K562 (cell line): ENCODE measurements at regions not wholly inside any gene's neighbourhood (a gene's known extent, or its start where the extent isn't known, plus 50 kb on each side); places are given as distances from the start of the nearest gene placed in this dataset.

Experiments used
- ATAC-seq: fragments of 200-7000 bp; cut with Tn5 transposase; 3 replicates; pipeline ENCODE4 v1.9.1; 2020; ENCODE audit warnings: moderate library complexity
- BruUV-seq: library from RNA; stranded (reverse); fragments of 400-500 nt; replicated peaks from 2 replicates; lab custom pipeline; 2021; lab: Mats Ljungman, UMichigan
- CTCF ChIA-PET: fragments of 300-600 bp; formaldehyde crosslinking; extraction: SDS; loops from one replicate; lab custom pipeline; 2021; ENCODE audit warnings: low intra/inter-chr PET ratio; lab: Yijun Ruan, JAX
- POLR2A ChIA-PET: fragments of 300-600, 350-650 bp; sonication (Branson Sonifier 250); formaldehyde crosslinking; extraction: SDS; loops from one replicate; lab custom pipeline; 2021; ENCODE audit warnings: antibody characterized with exemption, inconsistent platforms; lab: Yijun Ruan, JAX
- DNase-seq, 4 experiments: peaks; one replicate each; pipeline versions ENCODE4 v3.0.0 to v3.0.0-alpha.2; 2011 to 2018; ENCODE audit warnings: low spot score in 3 of 4, mixed read lengths in 3 of 4; ENCODE audit errors: extremely low read depth in 1 of 4
- FAIRE-seq: peaks from 2 replicates; lab custom pipeline; 2011; peaks lifted over from hg19 to GRCh38; lab: Jason Lieb, UNC
- H2AFZ ChIP-seq: 2 replicates; pipeline ENCODE4 v1.6.0; 2011; ENCODE audit warnings: low read depth, low read length, control low read depth, inconsistent platforms
- H3K27ac ChIP-seq: fragments of 200-600 bp; 3 replicates; pipeline ENCODE4 v1.8.0; 2011; ENCODE audit warnings: low read depth, mild to moderate bottlenecking, control low read depth, inconsistent platforms, low read length, moderate library complexity, mixed read lengths; ENCODE audit errors: extremely low read depth
- H3K27me3 ChIP-seq, 2 experiments: fragments of 300-600 bp in 1 of 2; 2 replicates in 1 of 2; 3 replicates in 1 of 2; pipeline versions ENCODE4 v1.6.0 to v1.8.0; 2011; ENCODE audit warnings: inconsistent platforms in 2 of 2, low read length in 2 of 2, mild to moderate bottlenecking in 1 of 2, mixed read lengths in 1 of 2, moderate library complexity in 1 of 2; ENCODE audit not compliant: control insufficient read depth in 2 of 2, insufficient read depth in 2 of 2
- H3K36me3 ChIP-seq: fragments of 300-600 bp; 3 replicates; pipeline ENCODE4 v1.8.0; 2011; ENCODE audit warnings: mild to moderate bottlenecking, low read length, inconsistent platforms; ENCODE audit not compliant: control insufficient read depth, insufficient read depth
- H3K4me1 ChIP-seq, 2 experiments: fragments of 200-600 bp in 1 of 2; replicated peaks in 1 of 2; 2 replicates in 1 of 2; 3 replicates in 1 of 2; pipeline versions ENCODE4 v1.5.1 to v1.8.0; 2011; ENCODE audit warnings: inconsistent platforms in 2 of 2, low read length in 2 of 2, mild to moderate bottlenecking in 1 of 2, mixed read lengths in 1 of 2, moderate library complexity in 1 of 2; ENCODE audit not compliant: control insufficient read depth in 2 of 2, insufficient read depth in 2 of 2
- H3K4me2 ChIP-seq: 2 replicates; pipeline ENCODE4 v1.6.1; 2011; ENCODE audit warnings: low read length, control low read depth, inconsistent platforms, mixed read lengths; ENCODE audit not compliant: insufficient read depth
- H3K4me3 ChIP-seq: fragments of 200-600 bp; sonication (generic), shearing (Covaris generic); 2 replicates; pipeline ENCODE4 v1.5.1; 2016; ENCODE audit warnings: control low read depth, inconsistent platforms
- H3K79me2 ChIP-seq: fragments of 200-600 bp; 3 replicates; pipeline ENCODE4 v1.8.0; 2011; ENCODE audit warnings: low read length, inconsistent platforms; ENCODE audit not compliant: control insufficient read depth, insufficient read depth
- H3K9ac ChIP-seq, 2 experiments: 2 replicates each; pipeline versions ENCODE4 v1.6.0 to v1.6.1; 2011; ENCODE audit warnings: low read depth in 2 of 2, low read length in 2 of 2, control low read depth in 1 of 2, inconsistent platforms in 1 of 2, mild to moderate bottlenecking in 1 of 2, mixed read lengths in 1 of 2; ENCODE audit not compliant: insufficient read depth in 1 of 2
- H3K9me1 ChIP-seq: one replicate; pipeline ENCODE4 v1.6.0; 2011; ENCODE audit warnings: inconsistent platforms, mild to moderate bottlenecking, low read length, moderate library complexity; ENCODE audit not compliant: control insufficient read depth, insufficient read depth
- H3K9me3 ChIP-seq: replicated peaks from 2 replicates; pipeline ENCODE4 v1.5.1; 2011; ENCODE audit warnings: low read depth, low read length, inconsistent platforms; ENCODE audit not compliant: control insufficient read depth, insufficient read depth
- H4K20me1 ChIP-seq: replicated peaks from 2 replicates; pipeline ENCODE4 v1.6.1; 2011; ENCODE audit warnings: low read length, inconsistent platforms, mixed read lengths; ENCODE audit not compliant: control insufficient read depth, insufficient read depth
- CHD4 ChIP-seq: fragments of 200-600 bp; sonication (generic); IDR thresholded peaks from 3 replicates; pipeline ENCODE4 v1.6.1; 2012; ENCODE audit warnings: low read depth, mild to moderate bottlenecking, mixed read lengths, low read length, inconsistent platforms; ENCODE audit not compliant: insufficient read depth, insufficient replicate concordance, poor library complexity, severe bottlenecking
- CUX1 ChIP-seq: fragments of 200-800 bp; sonication (Bioruptor generic); IDR thresholded peaks from 2 replicates; pipeline ENCODE4 v1.6.1; 2016; ENCODE audit warnings: missing genetic modification characterization, missing compliant biosample characterization
- ELF2 ChIP-seq: fragments of 250-450 bp; sonication (Bioruptor Pico); IDR thresholded peaks from 2 replicates; pipeline ENCODE4 v1.5.0; 2021; ENCODE audit warnings: mild to moderate bottlenecking
- IFI16 ChIP-seq: fragments of 250-450 bp; sonication (Bioruptor Pico); IDR thresholded peaks from 2 replicates; pipeline ENCODE4 v2.1.2; 2022; ENCODE audit warnings: mild to moderate bottlenecking, inconsistent platforms
- POLR2A ChIP-seq: fragments of 450-650 bp; conservative IDR thresholded peaks from 2 replicates; pipeline ENCODE4 v1.6.1; 2016
- RBFOX2 ChIP-seq: fragments of 200-400 bp; formaldehyde crosslinking; IDR thresholded peaks from 2 replicates; pipeline ENCODE4 v1.6.1; 2017; ENCODE audit warnings: low read depth, mild to moderate bottlenecking, low read length, moderate library complexity
- TCF7L2 ChIP-seq: fragments of 150-350 bp; IDR thresholded peaks from 2 replicates; pipeline ENCODE4 v1.6.1; 2016; ENCODE audit warnings: low read depth, mild to moderate bottlenecking, low read length, moderate library complexity
- THAP12 ChIP-seq: fragments of 250-450 bp; sonication (Bioruptor Pico); IDR thresholded peaks from 2 replicates; pipeline ENCODE4 v1.9.0; 2021; ENCODE audit warnings: mild to moderate bottlenecking, inconsistent platforms
- ZBTB2 ChIP-seq: fragments of 450-650 bp; IDR thresholded peaks from 2 replicates; pipeline ENCODE4 v1.6.1; 2016; ENCODE audit warnings: antibody characterized with exemption
- ZNF165 ChIP-seq: fragments of 250-450 bp; sonication (Bioruptor Pico); IDR thresholded peaks from 2 replicates; pipeline ENCODE4 v1.4.0; 2020; ENCODE audit warnings: borderline replicate concordance
- WGBS: fragments of 100-300 bp; shearing (Covaris generic); methylation state at CpG from one replicate; pipeline ENCODE4 v1.1.6; 2016; ENCODE audit warnings: low coverage, mixed read lengths; ENCODE audit not compliant: insufficient coverage; ENCODE audit errors: missing lambda C conversion rate; 5-methylcytosine and 5-hydroxymethylcytosine counted together
- in situ Hi-C: fragments of 300-500 bp; cut with MboI; formaldehyde crosslinking; loops from 4 replicates; pipeline ENCODE4 v1.15.0; 2018; ENCODE audit warnings: inconsistent platforms, mixed read lengths
- intact Hi-C: fragments of 100-400 bp; cut with micrococcal nuclease; formaldehyde crosslinking; loops from 2 replicates; pipeline ENCODE4 v1.14.2; 2022

GRCh38 chr13:76175961-76176725 is 540.0 kb downstream of the LMO7 start (continued):
- TF ChIP-seq ZBTB2 (no peak), IFI16 (no peak)

- ATAC-seq (no peak), DNase-seq (no peak), FAIRE-seq (no peak)
- no peaks in the 10 kb centered on the region for H3K9me3 ChIP-seq
- H3K4me2 ChIP-seq = no peak overlapping the region
- H3K9me1 ChIP-seq = no peaks in the 10 kb centered on the region
- WGBS = 0% methylated on average over 2 of the region's 3 CpGs
- intact Hi-C loops (loop anchor here (10.0 kb wide), 1 partner anchor 294 kb away; no protein-coding TSS in a partner anchor), in situ Hi-C loops (no loop called here)
- no peak overlapping the region for H2AFZ ChIP-seq
- ChIA-PET CTCF (no interaction called here), POLR2A (no interaction called here)
- no peaks in the 10 kb centered on the region for H3K4me1 ChIP-seq
- no peaks in the 10 kb centered on the region for H3K79me2 ChIP-seq
- no peak overlapping the region for H3K4me3 ChIP-seq
- no TSS peak for BruUV-seq
- no peaks in the 10 kb centered on the region for H3K27me3 ChIP-seq
- no peak overlapping the region for H3K9ac ChIP-seq
- no peaks in the 10 kb centered on the region for H4K20me1 ChIP-seq
- no peak overlapping the region for H3K27ac ChIP-seq
- no peaks in the 10 kb centered on the region for H3K36me3 ChIP-seq
- TF ChIP-seq TCF7L2 (no peak), ELF2 (CRISPR knock-in tag) (no peak), RBFOX2 (no peak), CHD4 (no peak), ZNF165 (no peak), POLR2A (no peak), THAP12 (no peak), CUX1 (CRISPR knock-in tag) (no peak)
These were observed 532.5 kb downstream of the LMO7 start for GRCh38 chr13:76168661-76169060.
